Tibial artery (tissue), 4 donors: ENCODE measurements at regions not wholly inside any gene's neighbourhood (a gene's known extent, or its start where the extent isn't known, plus 50 kb on each side); places are given as distances from the start of the nearest gene placed in this dataset.

Experiments
- DNase-seq, 2 donors: peaks; one replicate each; pipeline ENCODE4 v3.0.0-alpha.2; 2019
- H3K27ac ChIP-seq, 2 donors: fragments of 200-600 bp; sonication (generic) in 1 of 2; 1 replicate in 1 of 2; 2 replicates in 1 of 2; pipeline ENCODE4 v1.5.1; 2018 to 2019; ENCODE audit warnings: mild to moderate bottlenecking in 1 of 2
- H3K27me3 ChIP-seq, 2 donors: fragments of 200-600 bp; sonication (generic) in 1 of 2; one replicate each; pipeline versions ENCODE4 v1.5.1 to v1.6.0; 2016 to 2019
- H3K36me3 ChIP-seq, 3 donors: fragments of 200-600 bp; sonication (generic) in 2 of 3; one replicate each; pipeline ENCODE4 v1.5.1; 2016 to 2019; ENCODE audit warnings: mild to moderate bottlenecking in 2 of 3
- H3K4me1 ChIP-seq, 4 donors: fragments of 200-600 bp; sonication (generic) in 2 of 4; 1 replicate in 3 of 4; 2 replicates in 1 of 4; pipeline ENCODE4 v1.5.1; 2016 to 2019
- H3K4me3 ChIP-seq, 2 donors: fragments of 200-600 bp; sonication (generic) in 1 of 2; 1 replicate in 1 of 2; 2 replicates in 1 of 2; pipeline ENCODE4 v1.5.1; 2018 to 2019; ENCODE audit warnings: mild to moderate bottlenecking in 2 of 2
- H3K9me3 ChIP-seq, 3 donors: fragments of 200-600 bp; sonication (generic) in 1 of 3; one replicate each; pipeline ENCODE4 v1.5.1; 2016 to 2019
- intact Hi-C: fragments of 100-400 bp; cut with DNase I; formaldehyde crosslinking; loops from one replicate; pipeline ENCODE4 v1.15.0; 2023; ENCODE audit warnings: low total_unique reads
- TF ChIP-seq, protein P1 (sequence below), 2 experiments: fragments of 200-600 bp in 1 of 2; fragments of 450-650 bp in 1 of 2; IDR thresholded peaks; one replicate each; pipeline ENCODE4 v1.5.1; 2017 to 2019; ENCODE audit warnings: antibody characterized with exemption in 2 of 2, mild to moderate bottlenecking in 1 of 2, moderate library complexity in 1 of 2

DNA sequence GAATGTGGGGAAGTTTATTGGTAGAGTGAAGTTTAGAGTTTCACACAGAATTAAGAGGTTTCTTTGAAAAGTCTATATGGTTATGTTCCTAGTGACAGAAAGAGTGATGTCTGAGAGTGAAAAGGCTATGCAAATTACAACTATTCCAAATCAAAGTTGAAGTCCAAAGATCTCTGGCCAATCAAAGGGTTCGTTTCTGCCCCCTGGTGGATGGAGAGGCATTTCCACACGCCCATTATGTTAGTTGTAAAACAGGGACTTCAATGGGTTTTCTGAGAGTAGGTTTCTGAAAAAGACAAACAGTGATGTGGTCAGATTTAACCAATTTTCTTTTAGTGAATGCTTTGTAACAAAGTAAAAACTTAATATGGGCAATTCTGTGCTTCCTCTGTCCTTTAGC, 441.5 kb upstream of the POU3F3 start:
- Histone ChIP-seq H3K9me3 (no peaks in the 10 kb centered on the region), H3K36me3 (no peaks in the 10 kb centered on the region), H3K27ac (no peak overlapping the region), H3K4me1 (no peaks in the 10 kb centered on the region), H3K27me3 (peaks cover 0 to 3% of the 10 kb centered on the region in 2 donors), H3K4me3 (no peak overlapping the region)
- intact Hi-C loops: no loop called here
- DNase-seq: no peak
- TF ChIP-seq, protein P1, sequence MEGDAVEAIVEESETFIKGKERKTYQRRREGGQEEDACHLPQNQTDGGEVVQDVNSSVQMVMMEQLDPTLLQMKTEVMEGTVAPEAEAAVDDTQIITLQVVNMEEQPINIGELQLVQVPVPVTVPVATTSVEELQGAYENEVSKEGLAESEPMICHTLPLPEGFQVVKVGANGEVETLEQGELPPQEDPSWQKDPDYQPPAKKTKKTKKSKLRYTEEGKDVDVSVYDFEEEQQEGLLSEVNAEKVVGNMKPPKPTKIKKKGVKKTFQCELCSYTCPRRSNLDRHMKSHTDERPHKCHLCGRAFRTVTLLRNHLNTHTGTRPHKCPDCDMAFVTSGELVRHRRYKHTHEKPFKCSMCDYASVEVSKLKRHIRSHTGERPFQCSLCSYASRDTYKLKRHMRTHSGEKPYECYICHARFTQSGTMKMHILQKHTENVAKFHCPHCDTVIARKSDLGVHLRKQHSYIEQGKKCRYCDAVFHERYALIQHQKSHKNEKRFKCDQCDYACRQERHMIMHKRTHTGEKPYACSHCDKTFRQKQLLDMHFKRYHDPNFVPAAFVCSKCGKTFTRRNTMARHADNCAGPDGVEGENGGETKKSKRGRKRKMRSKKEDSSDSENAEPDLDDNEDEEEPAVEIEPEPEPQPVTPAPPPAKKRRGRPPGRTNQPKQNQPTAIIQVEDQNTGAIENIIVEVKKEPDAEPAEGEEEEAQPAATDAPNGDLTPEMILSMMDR (IDR thresholded peaks at IDR 0.05): no peak

DNA sequence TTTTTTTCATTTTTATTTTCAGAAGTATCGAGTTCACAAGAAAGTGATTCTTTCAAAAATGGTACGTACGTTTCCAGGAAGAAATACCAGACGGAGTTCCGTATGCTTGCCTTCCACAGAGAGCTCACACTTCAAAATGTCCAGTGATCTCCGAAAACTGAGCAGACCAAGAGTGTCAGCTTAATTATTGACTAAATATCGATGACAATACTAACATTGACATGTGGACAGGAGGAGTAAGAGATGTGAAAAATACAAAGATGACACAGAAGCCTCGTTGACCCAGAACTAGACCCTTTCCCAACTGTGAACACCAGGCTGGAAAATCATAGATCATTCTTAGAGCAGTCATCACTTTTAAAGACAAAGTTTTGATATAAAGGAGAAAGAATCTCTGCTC, 440.0 kb upstream of the POU3F3 start:
- Histone ChIP-seq H3K27ac (no peak overlapping the region), H3K36me3 (no peaks in the 10 kb centered on the region)

DNA sequence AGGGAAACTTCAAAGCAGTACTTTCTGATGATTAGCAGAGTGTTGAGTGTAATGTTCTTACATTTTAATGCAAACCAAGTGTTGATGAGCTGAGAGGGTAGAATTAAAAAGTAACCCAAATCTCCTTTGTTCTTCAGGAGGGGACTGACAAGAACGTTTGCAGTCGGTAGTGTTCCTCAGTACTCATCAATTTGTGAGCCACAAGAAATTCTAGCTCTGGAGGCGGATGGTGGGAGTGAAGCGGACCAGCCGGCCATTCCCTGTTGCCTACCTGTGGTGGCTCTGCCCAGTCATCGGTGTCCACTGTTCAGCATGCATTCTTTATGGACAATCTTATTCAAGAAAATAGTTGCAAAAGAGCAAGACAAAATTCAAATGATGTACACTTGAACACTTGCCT, 438.6 kb upstream of the POU3F3 start:
- H3K36me3 ChIP-seq: no peaks in the 10 kb centered on the region
- no peaks in the 10 kb centered on the region for H3K9me3 ChIP-seq
- no peaks in the 10 kb centered on the region for H3K4me1 ChIP-seq
- H3K27ac ChIP-seq: no peak overlapping the region
- H3K27me3 ChIP-seq: peaks cover 0 to 3% of the 10 kb centered on the region in 2 donors
- no peak overlapping the region for H3K4me3 ChIP-seq
- intact Hi-C loops: no loop called here
- no peak for DNase-seq
- TF ChIP-seq, protein P1 (IDR thresholded peaks at IDR 0.05): no peak

More for the DNA sequence above, 440.0 kb upstream of the POU3F3 start:
- no peak overlapping the region for H3K4me3 ChIP-seq
- intact Hi-C loops: no loop called here
- no peak for DNase-seq
- peaks cover 0 to 3% of the 10 kb centered on the region in 2 donors for H3K27me3 ChIP-seq
- no peaks in the 10 kb centered on the region for H3K9me3 ChIP-seq
- no peaks in the 10 kb centered on the region for H3K4me1 ChIP-seq
- TF ChIP-seq, protein P1 (IDR thresholded peaks at IDR 0.05): no peak

DNA sequence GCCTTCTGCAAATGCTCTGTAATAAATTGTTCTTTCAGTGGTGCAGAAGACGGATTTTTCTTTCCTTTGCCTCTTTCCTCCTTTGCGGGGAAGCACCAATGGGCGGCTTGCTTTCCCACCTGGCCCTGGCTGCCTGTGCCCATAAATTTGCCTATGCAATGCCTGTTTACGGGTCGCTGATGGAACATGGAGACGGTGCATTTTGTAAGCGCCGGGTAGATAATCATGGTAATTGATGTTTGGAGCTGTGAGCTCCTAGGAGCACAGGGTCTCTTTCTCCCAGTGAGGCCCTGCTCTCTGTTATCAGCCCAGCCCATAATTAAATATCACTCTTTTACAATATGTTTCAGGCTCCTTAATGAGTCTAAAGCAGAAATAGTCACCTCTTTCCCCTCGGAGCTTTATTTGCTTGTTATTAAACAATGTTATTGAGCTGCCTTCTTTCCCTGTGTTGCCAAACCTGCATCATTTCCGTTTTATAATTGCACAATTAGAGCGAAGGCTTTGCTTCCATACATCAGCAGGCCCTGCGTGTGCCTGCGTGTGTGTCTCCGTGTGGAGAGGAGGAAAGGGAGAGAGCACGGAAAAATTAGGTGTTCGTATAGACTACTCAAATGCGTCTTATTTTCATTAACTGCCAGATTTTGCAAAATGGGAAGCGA, 437.4 kb upstream of the POU3F3 start:
- DNase-seq: no peak
- Histone ChIP-seq H3K27me3 (peaks cover 0 to 3% of the 10 kb centered on the region in 2 donors), H3K4me1 (no peaks in the 10 kb centered on the region), H3K27ac (no peak overlapping the region), H3K9me3 (no peaks in the 10 kb centered on the region), H3K4me3 (no peak overlapping the region), H3K36me3 (no peaks in the 10 kb centered on the region)
- intact Hi-C loops: no loop called here
- TF ChIP-seq, protein P1 (IDR thresholded peaks at IDR 0.05): no peak

DNA sequence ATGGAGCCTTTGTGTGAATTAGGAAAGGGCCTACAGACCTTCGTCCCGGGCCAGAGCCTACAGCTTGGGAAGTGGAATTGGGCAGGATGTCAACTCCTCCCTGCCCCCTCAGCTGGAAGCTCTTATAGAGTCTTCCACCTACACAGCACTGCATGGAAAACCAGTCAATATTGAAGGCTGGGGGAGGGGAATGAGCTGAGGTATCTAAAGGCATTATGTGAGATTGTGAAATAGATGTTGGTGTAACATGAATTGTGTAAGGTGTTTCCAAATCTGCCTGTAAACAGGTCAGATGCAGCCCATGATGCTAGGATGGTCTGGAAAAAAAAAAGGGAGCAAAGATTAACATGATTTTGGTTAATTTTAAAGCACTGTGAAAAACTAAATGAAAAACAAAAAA, 433.5 kb upstream of the POU3F3 start:
- DNase-seq: no peak
- H3K4me3 ChIP-seq: no peak overlapping the region
- H3K27me3 ChIP-seq: no peaks in the 10 kb centered on the region
- intact Hi-C loops: no loop called here
- no peaks in the 10 kb centered on the region for H3K4me1 ChIP-seq
- H3K27ac ChIP-seq: no peak overlapping the region
- no peaks in the 10 kb centered on the region for H3K9me3 ChIP-seq
- TF ChIP-seq, protein P1 (IDR thresholded peaks at IDR 0.05): no peak
- H3K36me3 ChIP-seq: no peaks in the 10 kb centered on the region

DNA sequence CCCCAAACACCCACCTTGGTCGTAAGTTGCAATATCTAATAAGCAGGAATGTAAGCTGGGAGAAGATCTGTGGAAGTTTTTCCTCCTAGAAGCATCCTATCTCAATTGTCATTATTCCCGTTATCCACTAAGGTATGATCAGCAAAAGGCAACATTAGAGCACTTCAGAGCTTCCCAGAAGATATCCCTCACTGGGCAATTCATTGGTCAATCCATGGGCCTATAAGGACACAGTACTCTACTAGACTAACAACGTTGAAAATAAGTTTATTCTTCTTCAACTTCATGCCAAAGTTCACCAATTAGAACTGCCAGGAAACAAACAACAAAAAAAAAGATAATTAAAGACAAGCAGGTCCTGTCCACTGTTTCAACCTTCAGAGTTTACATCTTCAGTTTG, 433.0 kb upstream of the POU3F3 start:
- Histone ChIP-seq H3K4me3 (no peak overlapping the region), H3K36me3 (no peaks in the 10 kb centered on the region), H3K27ac (no peak overlapping the region), H3K27me3 (no peaks in the 10 kb centered on the region), H3K4me1 (no peaks in the 10 kb centered on the region), H3K9me3 (no peaks in the 10 kb centered on the region)
- intact Hi-C loops: no loop called here
- DNase-seq: no peak
- TF ChIP-seq, protein P1 (IDR thresholded peaks at IDR 0.05): no peak
